ENCODE measurements at regions not wholly inside any gene's neighbourhood (a gene's known extent, or its start where the extent isn't known, plus 50 kb on each side); places are given as distances from the start of the nearest gene placed in this dataset.

DNA sequence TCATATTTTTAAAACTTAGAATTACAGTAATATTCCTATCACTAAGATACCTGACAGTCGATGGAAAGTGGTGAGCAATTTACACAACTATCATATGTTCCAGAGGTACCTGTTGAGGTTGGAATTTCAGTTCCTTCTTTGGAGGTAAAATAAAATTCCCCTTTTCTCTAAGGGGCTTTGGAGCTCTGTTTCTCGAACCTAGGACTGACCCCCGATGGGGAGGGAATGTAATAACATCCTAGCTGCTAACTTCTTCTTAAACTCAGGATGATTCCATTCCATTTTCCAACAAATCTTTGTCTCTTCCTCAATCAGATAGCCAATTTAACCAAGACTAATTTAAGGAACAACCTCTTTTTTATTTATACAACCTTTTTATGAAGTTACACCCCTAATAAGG is 1069.8 kb downstream of the NLGN4Y start:
- intact Hi-C loops (cut with DNase I) = no loop called here
- H3K27ac ChIP-seq (replicated peaks in 1 of 4) = no peak overlapping the region
- no CpG with 5 or more reads among the region's 3 CpGs for WGBS

DNA sequence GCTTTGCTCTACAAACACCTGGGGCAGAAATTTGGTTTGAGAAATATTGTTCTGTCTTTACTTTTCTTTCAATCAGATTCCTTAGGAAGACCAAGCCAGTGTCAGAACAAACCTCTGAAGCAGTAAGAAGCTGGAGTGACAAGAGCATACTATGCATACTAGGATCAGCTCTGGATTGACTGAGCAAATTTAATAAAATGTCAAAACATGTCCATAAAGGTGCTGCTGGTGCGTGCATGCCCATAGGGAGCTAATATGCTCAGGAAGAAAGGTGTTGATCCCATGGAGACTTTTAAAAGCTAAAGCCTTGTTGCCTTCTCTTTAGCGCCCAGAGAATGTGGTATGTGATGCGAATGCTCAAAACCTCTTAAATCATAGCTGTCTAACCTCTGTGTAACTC is 1076.2 kb downstream of the NLGN4Y start:
- WGBS = no CpG with 5 or more reads among the region's 3 CpGs
- DNase-seq (ENCODE audit: extremely low spot score) = no peak
- intact Hi-C loops (cut with DNase I) = no loop called here

More for the DNA sequence above, 1069.8 kb downstream of the NLGN4Y start:
- TF ChIP-seq, protein P1, sequence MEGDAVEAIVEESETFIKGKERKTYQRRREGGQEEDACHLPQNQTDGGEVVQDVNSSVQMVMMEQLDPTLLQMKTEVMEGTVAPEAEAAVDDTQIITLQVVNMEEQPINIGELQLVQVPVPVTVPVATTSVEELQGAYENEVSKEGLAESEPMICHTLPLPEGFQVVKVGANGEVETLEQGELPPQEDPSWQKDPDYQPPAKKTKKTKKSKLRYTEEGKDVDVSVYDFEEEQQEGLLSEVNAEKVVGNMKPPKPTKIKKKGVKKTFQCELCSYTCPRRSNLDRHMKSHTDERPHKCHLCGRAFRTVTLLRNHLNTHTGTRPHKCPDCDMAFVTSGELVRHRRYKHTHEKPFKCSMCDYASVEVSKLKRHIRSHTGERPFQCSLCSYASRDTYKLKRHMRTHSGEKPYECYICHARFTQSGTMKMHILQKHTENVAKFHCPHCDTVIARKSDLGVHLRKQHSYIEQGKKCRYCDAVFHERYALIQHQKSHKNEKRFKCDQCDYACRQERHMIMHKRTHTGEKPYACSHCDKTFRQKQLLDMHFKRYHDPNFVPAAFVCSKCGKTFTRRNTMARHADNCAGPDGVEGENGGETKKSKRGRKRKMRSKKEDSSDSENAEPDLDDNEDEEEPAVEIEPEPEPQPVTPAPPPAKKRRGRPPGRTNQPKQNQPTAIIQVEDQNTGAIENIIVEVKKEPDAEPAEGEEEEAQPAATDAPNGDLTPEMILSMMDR (IDR thresholded peaks at IDR 0.05) = no peak
- TF ChIP-seq EP300 (IDR thresholded peaks at IDR 0.05) = no peak
- no peak for TF ChIP-seq POLR2AphosphoS5 (IDR thresholded peaks at IDR 0.05)
- TF ChIP-seq POLR2A (IDR thresholded peaks at IDR 0.05; ENCODE audit: low read depth) = no peak
- Histone ChIP-seq H3K36me3 (no peaks in the 10 kb centered on the region), H3K27me3 (no peaks in the 10 kb centered on the region), H3K9me3 (no peaks in the 10 kb centered on the region), H3K4me1 (no peaks in the 10 kb centered on the region), H3K4me3 (no peak overlapping the region)
- no peak for DNase-seq (ENCODE audit: extremely low spot score)

DNA sequence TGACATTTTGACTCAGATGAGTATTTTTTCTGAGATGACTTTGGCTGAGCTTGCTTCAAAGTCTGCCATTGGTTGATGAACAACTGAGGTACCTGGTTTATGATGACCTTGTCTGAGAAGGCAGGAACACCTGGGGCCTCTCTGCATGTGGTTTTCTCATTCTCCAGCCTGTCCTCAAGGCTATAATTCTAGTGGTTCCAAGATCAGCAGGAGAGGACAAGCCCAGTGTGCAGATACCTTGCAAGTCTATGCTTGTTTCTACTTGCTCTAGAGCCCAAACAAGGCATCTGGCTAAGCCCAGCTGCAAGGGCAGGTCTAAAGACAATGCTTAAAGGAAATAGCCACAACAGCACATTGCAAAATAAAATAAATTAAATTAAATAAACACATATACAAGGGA is 1100.0 kb downstream of the NLGN4Y start:
- DNase-seq (ENCODE audit: extremely low spot score) = no peak
- intact Hi-C loops (cut with DNase I) = no loop called here
- no peaks in the 10 kb centered on the region for H3K27me3 ChIP-seq
- no peaks in the 10 kb centered on the region for H3K36me3 ChIP-seq
- no peak overlapping the region for H3K4me3 ChIP-seq
- no peaks in the 10 kb centered on the region for H3K4me1 ChIP-seq
- H3K9me3 ChIP-seq = no peaks in the 10 kb centered on the region
- TF ChIP-seq POLR2AphosphoS5 (IDR thresholded peaks at IDR 0.05) (no peak), POLR2A (IDR thresholded peaks at IDR 0.05; ENCODE audit: low read depth) (no peak), EP300 (IDR thresholded peaks at IDR 0.05) (no peak)
- TF ChIP-seq, protein P1 (IDR thresholded peaks at IDR 0.05) = no peak
- no peak overlapping the region for H3K27ac ChIP-seq (replicated peaks in 1 of 4)

More for the DNA sequence above, 1076.2 kb downstream of the NLGN4Y start:
- TF ChIP-seq POLR2AphosphoS5 (IDR thresholded peaks at IDR 0.05) (no peak), EP300 (IDR thresholded peaks at IDR 0.05) (no peak), POLR2A (IDR thresholded peaks at IDR 0.05; ENCODE audit: low read depth) (no peak)
- TF ChIP-seq, protein P1 (IDR thresholded peaks at IDR 0.05) = no peak
- Histone ChIP-seq H3K9me3 (no peaks in the 10 kb centered on the region), H3K27ac (replicated peaks in 1 of 4) (no peak overlapping the region), H3K4me3 (no peak overlapping the region), H3K4me1 (no peaks in the 10 kb centered on the region), H3K27me3 (no peaks in the 10 kb centered on the region), H3K36me3 (no peaks in the 10 kb centered on the region)

DNA sequence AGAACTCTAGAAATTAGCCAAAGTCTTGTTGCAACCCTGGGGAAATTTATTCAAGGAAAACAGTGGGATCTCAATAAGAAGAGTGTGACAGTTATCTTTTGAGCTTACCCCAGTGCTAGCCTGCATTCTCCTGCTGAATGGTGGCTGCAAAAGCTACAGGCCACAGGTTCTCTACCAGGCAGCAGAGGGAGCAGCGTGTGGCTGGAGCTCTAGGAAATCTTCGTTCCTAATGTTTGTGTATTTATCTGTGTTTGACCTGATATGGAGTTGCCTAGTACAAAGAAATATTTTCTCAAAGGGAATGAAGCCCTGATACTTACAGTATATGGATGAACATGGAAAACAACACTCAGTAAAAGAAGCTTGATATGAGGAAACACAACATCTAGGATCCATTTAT is 1100.6 kb downstream of the NLGN4Y start:
- no CpG with 5 or more reads among the region's 2 CpGs for WGBS
- no peak overlapping the region for H3K27ac ChIP-seq (replicated peaks in 1 of 4)
- H3K27me3 ChIP-seq = no peaks in the 10 kb centered on the region
- H3K4me1 ChIP-seq = no peaks in the 10 kb centered on the region
- H3K36me3 ChIP-seq = no peaks in the 10 kb centered on the region
- no peak overlapping the region for H3K4me3 ChIP-seq
- intact Hi-C loops (cut with DNase I) = no loop called here
- no peaks in the 10 kb centered on the region for H3K9me3 ChIP-seq
- DNase-seq (ENCODE audit: extremely low spot score) = no peak
- TF ChIP-seq, protein P1 (IDR thresholded peaks at IDR 0.05) = no peak
- no peak for TF ChIP-seq EP300 (IDR thresholded peaks at IDR 0.05)
- TF ChIP-seq POLR2A (IDR thresholded peaks at IDR 0.05; ENCODE audit: low read depth) = no peak
- TF ChIP-seq POLR2AphosphoS5 (IDR thresholded peaks at IDR 0.05) = no peak

DNA sequence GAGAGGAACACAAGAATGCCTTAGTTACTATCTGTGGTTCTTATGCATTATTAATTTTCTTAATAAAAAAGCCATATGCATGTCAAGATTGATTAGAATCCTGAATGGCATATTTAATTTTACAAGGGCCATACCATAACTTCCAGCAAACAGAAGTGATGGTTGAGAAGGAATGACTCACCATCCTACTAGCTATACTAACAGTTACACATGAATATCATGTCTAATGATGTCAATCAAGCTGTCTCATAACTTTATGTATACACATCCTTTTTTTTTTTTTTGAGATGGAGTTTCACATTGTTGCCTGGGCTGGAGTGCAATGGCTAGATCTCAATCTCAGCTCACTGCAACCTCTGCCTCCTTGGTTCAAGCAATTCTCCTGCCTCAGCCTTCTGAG is 1123.9 kb downstream of the NLGN4Y start:
- Histone ChIP-seq H3K9me3 (no peaks in the 10 kb centered on the region), H3K4me3 (no peak overlapping the region), H3K4me1 (no peaks in the 10 kb centered on the region), H3K27me3 (no peaks in the 10 kb centered on the region), H3K27ac (replicated peaks in 1 of 4) (no peak overlapping the region), H3K36me3 (no peaks in the 10 kb centered on the region)
- intact Hi-C loops (cut with DNase I) = no loop called here
- DNase-seq (ENCODE audit: extremely low spot score) = no peak
- no peak for TF ChIP-seq EP300 (IDR thresholded peaks at IDR 0.05)
- no peak for TF ChIP-seq POLR2A (IDR thresholded peaks at IDR 0.05; ENCODE audit: low read depth)

Measured in esophagus muscularis mucosa (tissue), 4 donors.